ENCODE measurements at regions not wholly inside any gene's neighbourhood (a gene's known extent, or its start where the extent isn't known, plus 50 kb on each side); places are given as distances from the start of the nearest gene placed in this dataset.

DNA sequence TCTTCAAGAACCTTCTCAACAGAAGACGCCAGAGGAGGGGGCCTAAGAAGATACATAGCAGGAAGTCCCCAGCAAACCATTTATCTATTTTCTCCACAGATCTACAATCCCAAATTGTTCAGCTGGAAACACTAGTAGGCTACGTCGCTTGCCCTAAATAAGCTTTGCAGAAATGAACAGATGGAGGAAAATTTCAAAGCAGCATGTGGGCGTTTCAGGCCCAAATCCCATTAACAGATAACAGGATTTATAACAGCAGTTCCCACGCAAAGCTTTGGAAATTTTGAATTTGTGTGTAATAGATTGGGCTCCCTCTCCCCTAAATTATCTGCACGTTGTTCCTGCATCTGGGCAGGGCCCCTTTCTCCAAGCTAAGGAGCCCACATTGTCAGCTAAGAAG lies 60.6 kb upstream of the FRMD4A start:
- DNase-seq (ENCODE audit: low spot score): no peak

DNA sequence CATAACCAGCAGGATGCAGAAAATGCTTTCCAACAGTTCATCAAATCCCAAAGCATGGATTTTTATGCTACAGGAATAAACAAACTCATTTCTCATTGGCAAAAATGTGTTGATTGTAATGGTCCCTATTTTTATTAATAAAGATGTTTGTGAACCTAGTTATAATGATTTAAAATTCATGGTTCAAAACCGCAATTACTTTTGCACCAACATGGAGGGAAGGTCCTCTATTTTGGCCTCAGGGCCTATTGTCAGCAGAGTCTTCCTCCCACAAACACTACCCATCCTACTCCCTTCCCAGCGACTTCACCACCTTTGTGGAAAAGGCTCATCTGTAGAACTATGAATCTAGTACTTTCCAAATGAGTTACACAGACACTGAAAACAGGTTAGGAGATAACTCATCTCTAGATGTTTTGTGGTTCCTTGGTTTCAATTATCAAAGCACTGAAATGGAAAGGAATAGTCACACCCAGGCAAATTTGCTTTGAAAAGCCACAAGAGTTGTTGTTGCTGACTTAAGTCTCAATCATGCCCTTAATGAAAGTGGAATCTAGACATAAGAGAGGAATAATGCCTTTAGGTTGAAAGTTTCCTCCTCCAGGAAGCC lies 59.4 kb upstream of the FRMD4A start:
- DNase-seq (ENCODE audit: low spot score): no peak

DNA sequence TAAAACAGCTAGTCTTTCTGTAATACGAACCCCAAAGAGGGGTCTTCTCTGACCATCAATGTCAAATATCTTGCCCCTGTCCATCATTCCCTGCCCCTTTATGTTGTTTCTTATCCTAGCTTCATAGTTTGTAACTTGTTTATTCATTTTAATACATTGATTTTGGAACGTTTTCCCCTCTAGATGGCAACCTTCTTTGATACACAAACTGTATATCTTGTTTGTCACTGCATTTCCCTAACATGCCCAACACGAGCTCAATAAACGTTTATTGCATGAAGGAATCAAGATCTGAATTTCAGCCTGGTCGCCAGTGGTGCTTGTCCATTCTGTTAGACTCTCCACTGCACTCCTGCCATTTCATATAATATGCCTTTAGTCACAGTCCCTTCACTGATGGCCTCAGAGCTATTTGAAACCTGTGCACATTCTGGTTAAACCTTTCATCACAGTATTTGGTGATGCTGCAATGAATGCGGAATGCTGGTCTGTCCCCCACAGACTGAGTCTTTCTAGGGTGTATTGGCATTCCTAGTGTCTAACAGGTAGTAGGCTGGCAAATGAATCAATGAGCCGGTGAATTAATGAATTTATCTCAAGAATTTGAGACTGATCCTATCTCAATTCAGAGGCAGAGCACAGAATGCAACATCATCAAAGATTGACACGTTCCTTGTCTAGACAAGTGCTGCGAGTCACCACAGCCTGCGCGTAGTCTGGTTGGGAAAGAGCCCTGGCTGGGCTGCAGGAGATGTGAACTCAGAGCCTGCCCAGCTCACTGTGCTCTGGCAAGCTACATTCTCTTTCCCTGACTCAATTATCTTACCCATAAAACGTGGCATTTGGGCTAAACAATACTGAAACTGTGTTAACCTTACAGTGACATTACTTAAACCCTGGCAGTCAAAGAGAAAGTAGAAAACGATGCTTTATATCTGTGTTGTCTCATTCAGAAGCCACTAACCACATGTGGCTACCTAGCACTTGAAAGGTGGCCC lies 55.2 kb upstream of the FRMD4A start:
- no peak for DNase-seq (ENCODE audit: low spot score)

DNA sequence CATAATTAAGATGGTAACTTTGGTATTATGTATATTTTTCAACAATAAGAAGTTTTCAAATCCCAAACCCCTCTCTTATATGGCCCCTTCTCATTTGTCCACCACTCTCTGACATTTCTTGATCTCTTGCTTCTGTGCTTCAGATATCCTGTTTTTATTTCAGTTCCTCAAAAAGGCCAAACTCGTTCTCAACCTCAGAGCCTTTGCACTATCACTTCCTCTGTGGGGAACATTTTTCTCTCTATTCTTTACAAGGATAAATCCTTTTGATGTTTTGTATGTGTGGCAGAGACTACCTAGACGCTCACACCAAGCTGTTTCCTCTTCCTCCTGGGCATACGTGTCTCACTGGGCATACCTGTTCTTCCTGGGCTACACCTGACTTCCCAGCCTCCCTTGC lies 54.2 kb upstream of the FRMD4A start:
- DNase-seq (ENCODE audit: low spot score): no peak

DNA sequence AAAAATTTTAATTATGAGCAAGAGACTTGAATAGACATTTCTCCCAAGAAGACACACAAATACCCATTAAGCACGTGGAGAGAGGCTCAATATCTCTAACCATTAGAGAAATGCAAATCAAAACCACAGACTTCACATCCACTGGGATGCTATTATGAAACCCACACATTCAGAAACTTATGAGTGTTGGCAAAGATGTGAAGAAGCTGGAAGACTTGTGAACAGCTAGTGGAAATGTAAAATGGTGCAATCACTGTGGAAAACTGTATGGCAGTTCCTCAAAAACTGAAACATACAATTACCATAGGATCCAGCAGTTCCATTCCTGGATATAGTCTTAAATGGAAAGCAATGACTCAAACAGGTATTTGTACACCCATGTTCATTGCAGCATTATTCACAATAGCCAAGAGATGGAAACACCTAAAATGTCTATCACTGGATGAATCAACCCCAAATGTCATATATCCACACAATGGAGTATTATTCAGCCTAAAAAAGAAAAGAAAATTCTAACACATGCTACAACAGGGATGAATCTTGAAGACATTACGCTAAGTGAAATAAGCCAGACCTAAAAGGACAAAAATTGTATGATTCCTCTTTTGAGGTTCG lies 53.5 kb upstream of the FRMD4A start:
- no peak for DNase-seq (ENCODE audit: low spot score)

DNA sequence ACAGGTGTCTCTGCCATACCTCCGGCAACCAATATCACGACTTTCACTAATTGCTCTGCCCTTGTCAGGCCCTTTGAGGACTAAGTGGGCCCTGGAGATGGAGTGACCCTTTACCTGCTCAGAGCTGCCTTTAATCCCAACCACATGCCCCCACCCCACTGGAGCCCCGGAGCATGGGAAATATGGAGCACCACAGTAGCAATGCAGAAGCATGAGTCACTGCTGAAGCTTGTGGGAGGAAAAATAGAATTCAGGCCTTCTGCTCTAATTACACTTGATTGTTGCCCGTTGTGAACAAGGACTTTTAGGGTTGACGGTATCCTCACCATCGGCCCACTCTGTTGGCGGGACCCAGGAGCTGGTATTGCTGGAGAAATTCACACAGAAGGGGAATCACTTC lies 52.5 kb upstream of the FRMD4A start:
- DNase-seq (ENCODE audit: low spot score): no peak

DNA sequence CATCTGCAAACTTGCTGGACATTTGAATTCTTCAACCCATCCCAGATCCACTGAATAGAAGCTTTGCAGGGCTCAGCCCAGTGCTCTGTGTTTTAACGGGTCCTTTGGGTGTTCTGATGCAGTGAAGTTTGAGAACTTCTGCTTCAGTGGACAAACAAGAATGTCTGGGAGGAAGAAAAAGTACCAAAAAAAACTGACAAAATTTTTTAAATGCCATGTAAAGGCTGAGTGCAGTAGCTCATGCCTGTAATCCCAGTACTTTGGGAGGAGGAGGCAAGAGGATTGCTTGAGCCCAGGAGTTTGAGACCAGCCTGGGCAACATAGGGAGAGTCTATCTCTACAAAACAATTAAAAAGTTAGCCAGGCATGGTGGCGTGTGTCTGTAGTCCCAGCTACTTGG lies 51.8 kb upstream of the FRMD4A start:
- DNase-seq (ENCODE audit: low spot score): no peak

DNA sequence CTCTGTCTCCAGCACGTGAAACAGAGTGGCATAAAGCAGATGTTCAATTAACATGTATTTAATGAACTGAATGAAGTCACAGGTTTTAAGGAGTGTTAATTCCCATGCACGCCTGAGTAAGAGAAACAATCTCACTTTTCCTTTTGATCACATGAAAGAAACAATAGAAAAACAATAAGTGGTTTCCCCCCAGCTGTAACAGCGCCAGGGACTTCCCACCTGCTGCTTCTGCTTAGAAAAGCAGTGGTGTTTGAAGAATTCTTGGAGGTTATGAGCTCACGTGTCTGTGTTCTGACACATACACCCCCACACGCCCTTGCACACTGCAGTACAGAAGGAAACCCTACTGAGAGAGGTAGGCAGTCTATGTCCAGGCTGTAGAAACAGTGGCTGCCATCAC lies 51.3 kb upstream of the FRMD4A start:
- no peak for DNase-seq (ENCODE audit: low spot score)

DNA sequence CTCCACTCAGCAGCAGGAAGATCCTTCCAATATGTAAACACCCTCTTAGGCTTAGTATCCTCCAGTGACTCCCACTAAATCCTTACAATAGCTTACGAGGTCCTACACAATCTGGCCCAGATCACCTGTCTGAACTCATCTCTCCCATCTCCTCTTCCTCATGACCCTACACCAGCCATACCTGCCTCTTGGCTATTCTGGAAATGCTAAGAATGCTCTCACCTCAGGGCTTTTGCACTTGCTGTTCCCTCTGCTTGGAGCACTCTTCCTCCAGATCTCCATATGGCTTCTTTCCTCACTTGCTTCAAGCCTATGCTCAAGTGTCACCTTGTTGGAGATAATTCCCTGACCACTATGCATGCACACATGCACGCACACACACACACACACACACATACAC lies 50.8 kb upstream of the FRMD4A start:
- DNase-seq (ENCODE audit: low spot score): no peak

DNA sequence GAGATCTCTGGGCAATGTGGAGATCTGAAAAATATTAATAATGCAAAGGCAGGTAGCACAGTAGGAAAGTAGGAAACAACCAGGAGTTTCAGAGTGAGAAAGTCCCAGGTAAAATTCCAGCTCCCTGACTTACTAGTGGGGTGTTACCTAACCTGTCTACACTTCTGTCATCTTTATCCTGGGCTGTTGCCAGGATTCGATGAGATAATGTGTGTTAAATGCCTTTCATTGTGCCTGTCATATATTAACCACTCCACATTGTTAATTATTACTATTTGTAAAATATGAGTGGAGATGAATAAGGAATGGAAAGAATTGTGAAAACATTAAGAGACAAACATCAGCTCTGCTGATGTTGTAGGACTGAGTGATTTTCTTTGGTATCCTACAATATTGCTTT lies 50.0 kb upstream of the FRMD4A start:
- DNase-seq (ENCODE audit: low spot score): no peak
